ENCODE measurements at regions not wholly inside any gene's neighbourhood (a gene's known extent, or its start where the extent isn't known, plus 50 kb on each side); places are given as distances from the start of the nearest gene placed in this dataset.
"Not testable (repeated sequence)": the region's sequence is repeated elsewhere in the genome, so short reads cannot be mapped to it uniquely, and the experiment has no call there.

- no peaks in the 10 kb centered on the region for H3K9me3 ChIP-seq
- no peak for DNase-seq
- no peak for TF ChIP-seq CTCF (IDR thresholded peaks at IDR 0.05)
- H3K27me3 ChIP-seq, result no peaks in the 10 kb centered on the region
- no peaks in the 10 kb centered on the region for H3K36me3 ChIP-seq
- H3K27ac ChIP-seq, result no peak overlapping the region
- H3K4me3 ChIP-seq, result no peak overlapping the region
- intact Hi-C loops (cut with DNase I; ENCODE audit: low total_unique reads), result no loop called here
- H3K4me1 ChIP-seq, result no peaks in the 10 kb centered on the region
Observed at GRCh38 chr1:234826352-234826751, 216.4 kb upstream of the IRF2BP2 start.

- intact Hi-C loops (cut with DNase I; ENCODE audit: low total_unique reads), result no loop called here
- no peak for TF ChIP-seq CTCF (IDR thresholded peaks at IDR 0.05)
- TF ChIP-seq POLR2A (IDR thresholded peaks at IDR 0.05), result no peak
- H3K4me1 ChIP-seq, result no peaks in the 10 kb centered on the region
- no peak for DNase-seq
- H3K9me3 ChIP-seq, result no peaks in the 10 kb centered on the region
- no peaks in the 10 kb centered on the region for H3K27me3 ChIP-seq
- no peak overlapping the region for H3K27ac ChIP-seq
- H3K4me3 ChIP-seq, result no peak overlapping the region
- no peaks in the 10 kb centered on the region for H3K36me3 ChIP-seq
Observed at GRCh38 chr1:234825498-234826165, 215.7 kb upstream of the IRF2BP2 start.

- H3K27ac ChIP-seq; H3K4me3 ChIP-seq; H3K27me3 ChIP-seq; DNase-seq; intact Hi-C loops (cut with DNase I; ENCODE audit: low total_unique reads); H3K4me1 ChIP-seq; H3K36me3 ChIP-seq; H3K9me3 ChIP-seq: not testable (repeated sequence)
Observed at GRCh38 chr1:234824836-234825235, 214.9 kb upstream of the IRF2BP2 start.

GRCh38 chr1:234823191-234824176, 213.5 kb upstream of the IRF2BP2 start:
- no peaks in the 10 kb centered on the region for H3K4me1 ChIP-seq
- intact Hi-C loops (cut with DNase I; ENCODE audit: low total_unique reads), result no loop called here
- H3K4me3 ChIP-seq, result no peak overlapping the region
- H3K27me3 ChIP-seq, result no peaks in the 10 kb centered on the region
- no peak overlapping the region for H3K27ac ChIP-seq
- no peak for TF ChIP-seq CTCF (IDR thresholded peaks at IDR 0.05)
- TF ChIP-seq POLR2A (IDR thresholded peaks at IDR 0.05), result no peak
- no peaks in the 10 kb centered on the region for H3K9me3 ChIP-seq
- DNase-seq, result no peak
- no peaks in the 10 kb centered on the region for H3K36me3 ChIP-seq

- TF ChIP-seq POLR2A (IDR thresholded peaks at IDR 0.05) (no peak), CTCF (IDR thresholded peaks at IDR 0.05) (no peak)
- Histone ChIP-seq H3K27ac (no peak overlapping the region), H3K36me3 (no peaks in the 10 kb centered on the region), H3K27me3 (no peaks in the 10 kb centered on the region), H3K9me3 (no peaks in the 10 kb centered on the region), H3K4me3 (no peak overlapping the region), H3K4me1 (no peaks in the 10 kb centered on the region)
- intact Hi-C loops (cut with DNase I; ENCODE audit: low total_unique reads), result no loop called here
- DNase-seq, result no peak
Observed at GRCh38 chr1:234821840-234822239, 211.9 kb upstream of the IRF2BP2 start.

Measured in uterus (tissue), 3 donors.